ACHN (cell line): ENCODE measurements at regions not wholly inside any gene's neighbourhood (a gene's known extent, or its start where the extent isn't known, plus 50 kb on each side); places are given as distances from the start of the nearest gene placed in this dataset.

ENCODE experiments used
- DNase-seq: peaks from one replicate; pipeline ENCODE4 v3.0.0-alpha.2; 2015
- in situ Hi-C: cut with HindIII; loops from 2 replicates; pipeline ENCODE4 v1.10.0; 2017; ENCODE audit warnings: low sequenced_read_pairs, low pct_ligation_motif_present, low pct_unique_long_range_greater_than_20kb

GRCh38 chr1:98441281-98441680 is 220.2 kb upstream of the SNX7 start:
- DNase-seq: no peak

DNA sequence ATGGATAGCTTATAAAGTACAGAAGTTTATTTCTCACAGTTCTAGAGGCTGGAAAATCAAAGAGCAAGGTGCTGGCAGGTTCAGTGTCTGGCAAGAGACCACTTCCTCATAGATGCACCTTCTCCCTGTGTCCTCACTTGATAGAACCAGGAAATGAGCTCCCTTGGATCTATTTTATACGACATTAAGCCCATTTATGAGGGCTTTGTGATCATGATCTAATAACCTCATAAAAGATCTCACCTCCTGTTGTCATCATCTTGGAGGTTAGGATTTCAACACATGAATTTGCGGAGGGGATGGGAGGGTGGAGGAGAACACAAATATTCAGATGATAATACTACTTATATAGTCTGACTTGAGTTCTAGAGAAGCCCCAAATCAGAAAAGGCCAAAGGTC is 222.1 kb upstream of the SNX7 start:
- DNase-seq: no peak
- in situ Hi-C loops: no loop called here

More at GRCh38 chr1:98441281-98441680, 220.2 kb upstream of the SNX7 start:
- in situ Hi-C loops: no loop called here

DNA sequence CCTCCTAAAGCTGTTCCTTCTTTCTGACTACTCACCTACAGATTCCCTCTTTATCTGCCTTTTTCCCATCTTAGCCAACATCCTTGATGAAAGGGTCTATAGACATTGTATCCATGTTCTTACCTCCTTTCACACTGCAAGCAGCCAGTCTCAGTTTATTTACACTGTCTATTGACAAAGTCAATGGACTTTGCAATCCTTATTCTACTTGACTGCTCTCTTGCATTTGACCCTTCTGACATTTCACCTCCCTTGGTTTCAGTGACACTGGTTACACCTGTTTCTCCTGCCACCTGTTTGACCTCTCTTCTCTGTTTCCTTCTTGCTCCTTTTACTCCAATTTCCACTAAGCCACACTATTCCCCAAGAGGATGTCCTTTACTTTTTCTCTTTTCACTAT is 224.0 kb upstream of the SNX7 start:
- in situ Hi-C loops: no loop called here
- DNase-seq: no peak

DNA sequence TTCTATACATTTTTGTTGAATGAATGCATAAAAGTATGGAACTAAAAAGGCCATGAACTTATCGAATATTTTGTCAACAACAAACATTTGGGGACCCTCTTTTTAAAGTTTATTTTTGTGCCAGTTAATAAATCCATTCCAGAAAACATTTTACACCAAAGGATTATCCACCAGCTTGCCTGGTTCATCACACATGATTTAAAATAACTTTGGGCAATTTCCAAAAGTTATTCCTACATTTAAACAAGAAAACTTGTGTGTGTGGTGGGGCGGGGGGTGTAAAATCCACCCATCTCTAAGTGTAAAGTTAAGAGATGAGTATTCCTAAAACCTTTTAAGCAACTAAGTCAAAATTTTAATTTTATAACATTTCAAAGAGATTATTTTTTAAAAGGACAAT is 224.5 kb upstream of the SNX7 start:
- DNase-seq: no peak

DNA sequence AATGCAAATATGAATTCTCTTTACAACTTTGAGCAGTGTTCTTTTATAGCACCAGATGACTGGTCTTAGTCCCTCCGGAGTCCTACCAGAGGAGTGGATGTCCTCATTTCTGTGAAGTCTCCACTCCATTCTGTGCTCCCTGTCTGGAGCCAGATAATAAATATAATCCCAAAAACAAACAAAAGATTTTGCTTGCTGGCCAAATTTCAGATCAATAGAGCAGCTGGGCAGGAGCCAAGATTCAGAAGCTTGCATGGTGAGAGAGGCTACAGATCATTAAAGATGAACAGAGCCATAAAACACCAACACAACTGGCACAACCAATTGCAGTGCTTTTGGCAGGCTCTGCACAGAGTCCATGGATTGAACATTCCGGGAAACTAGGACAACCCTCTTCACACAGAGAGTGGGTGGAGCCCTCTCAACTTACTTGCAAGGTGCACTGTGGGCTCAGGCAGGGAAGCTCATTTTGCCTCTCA is 231.5 kb upstream of the SNX7 start:
- in situ Hi-C loops: no loop called here
- DNase-seq: peak; percentile 4

More for the DNA sequence above, 224.5 kb upstream of the SNX7 start:
- in situ Hi-C loops: no loop called here

DNA sequence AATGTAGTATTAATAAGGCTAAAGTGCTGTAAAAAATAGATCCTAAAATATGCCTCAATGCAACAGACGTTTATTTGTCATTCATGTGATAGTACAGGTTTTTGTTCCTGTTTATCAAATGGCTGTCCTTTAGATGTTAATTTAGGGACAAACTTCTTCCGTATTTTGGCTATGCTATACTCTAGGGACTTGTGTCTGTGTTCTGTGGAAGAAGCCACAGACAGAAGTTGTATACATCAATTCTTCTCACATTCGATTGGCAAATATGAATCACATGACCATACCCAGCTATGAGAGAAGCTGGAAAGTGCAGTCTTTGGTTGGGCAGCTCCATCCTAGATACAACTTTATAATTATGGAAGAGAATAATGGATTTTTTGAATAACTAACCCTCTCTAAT is 232.7 kb upstream of the SNX7 start:
- in situ Hi-C loops: no loop called here
- no peak for DNase-seq

- in situ Hi-C loops: no loop called here
- no peak for DNase-seq
Observed at GRCh38 chr1:98427664-98428063, 233.9 kb upstream of the SNX7 start.

DNA sequence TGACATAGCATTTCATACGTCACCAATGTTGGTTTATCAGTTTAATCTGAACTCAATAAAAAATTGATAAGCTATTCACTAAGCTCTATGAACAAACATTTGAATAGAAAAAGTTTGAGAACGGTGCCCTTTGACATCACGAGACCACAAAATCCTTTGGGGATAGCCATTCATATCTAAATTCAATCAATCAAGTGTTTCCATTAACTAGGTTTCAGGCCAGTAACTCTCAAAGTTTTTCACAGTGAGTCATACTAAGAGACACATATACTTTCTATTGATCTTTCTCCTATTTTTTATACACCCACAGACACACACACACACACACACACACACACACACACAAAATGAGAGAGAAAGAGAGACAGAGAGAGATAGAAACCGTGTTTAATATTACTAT is 235.4 kb upstream of the SNX7 start:
- no peak for DNase-seq
- in situ Hi-C loops: no loop called here

DNA sequence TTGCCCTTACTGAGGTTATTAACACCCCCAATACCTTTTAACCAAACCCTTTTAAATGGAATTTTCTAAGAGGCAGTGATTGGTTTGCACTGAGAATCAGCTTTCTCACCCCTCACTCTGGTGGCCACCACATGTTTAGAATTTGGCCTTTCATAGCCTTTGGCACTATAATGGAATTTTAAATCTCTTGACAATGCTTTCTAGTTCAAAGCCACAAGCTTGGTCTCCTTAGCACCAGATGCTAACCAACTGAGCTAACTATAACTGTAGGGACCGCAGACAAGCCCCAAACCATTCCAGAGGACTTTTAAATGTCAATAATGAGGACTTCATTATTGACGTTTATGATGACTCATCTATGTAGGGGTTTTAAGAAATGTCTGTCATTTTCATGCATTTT is 238.7 kb upstream of the SNX7 start:
- in situ Hi-C loops: no loop called here
- no peak for DNase-seq

- DNase-seq: no peak
- in situ Hi-C loops: no loop called here
Observed at GRCh38 chr1:98421085-98421435, 240.5 kb upstream of the SNX7 start.

GRCh38 chr1:98420376-98421084 is 241.0 kb upstream of the SNX7 start:
- in situ Hi-C loops: no loop called here
- DNase-seq: no peak

DNA sequence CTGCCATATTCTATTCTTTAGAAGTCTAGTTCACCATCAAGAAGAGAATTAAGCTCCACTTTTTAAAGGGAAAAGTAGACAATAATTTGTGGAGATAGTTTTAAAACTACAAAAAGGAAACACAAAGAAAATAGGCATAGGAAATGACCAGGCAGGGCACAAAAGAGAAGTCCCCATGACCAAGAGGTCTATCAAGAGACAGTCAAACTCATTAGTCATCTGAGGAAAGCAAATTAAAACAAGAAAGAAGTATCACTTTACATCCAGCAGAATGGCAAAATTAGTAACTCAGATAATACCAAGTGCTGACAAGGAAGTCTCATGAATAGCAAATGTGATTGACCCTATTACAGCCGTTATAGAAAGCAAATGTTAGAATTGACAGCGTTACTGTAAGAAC is 243.7 kb upstream of the SNX7 start:
- in situ Hi-C loops: no loop called here

GRCh38 chr1:98410082-98410481 is 251.4 kb upstream of the SNX7 start:
- DNase-seq: no peak
- in situ Hi-C loops: no loop called here

More for the DNA sequence above, 243.7 kb upstream of the SNX7 start:
- no peak for DNase-seq

- in situ Hi-C loops: no loop called here
- DNase-seq: no peak
Observed at GRCh38 chr1:98406352-98407088, 255.0 kb upstream of the SNX7 start.

DNA sequence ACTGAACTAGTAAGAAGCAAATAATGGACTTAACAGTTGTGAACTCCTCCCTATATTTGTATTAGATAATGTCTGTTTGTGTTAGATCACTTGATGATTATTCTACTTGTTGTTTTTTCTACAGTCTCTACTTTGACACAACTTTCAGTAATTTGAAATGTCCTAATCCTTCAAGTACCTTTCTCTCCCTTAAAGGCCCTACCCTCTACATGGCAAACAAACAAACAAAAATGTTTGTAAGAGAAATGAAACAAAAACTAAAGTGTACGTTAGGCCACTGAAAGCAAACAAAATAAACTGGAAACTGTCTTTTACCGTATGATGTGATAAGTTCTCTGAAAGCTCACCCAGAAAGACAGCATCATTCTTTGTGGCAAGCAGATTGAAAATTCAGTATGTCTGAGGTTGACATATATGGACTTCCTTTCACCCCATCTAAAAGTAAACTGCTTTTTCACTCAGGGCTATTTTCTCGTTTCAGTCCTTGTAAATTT is 255.9 kb upstream of the SNX7 start:
- in situ Hi-C loops: no loop called here
- DNase-seq: peak; percentile 47

DNA sequence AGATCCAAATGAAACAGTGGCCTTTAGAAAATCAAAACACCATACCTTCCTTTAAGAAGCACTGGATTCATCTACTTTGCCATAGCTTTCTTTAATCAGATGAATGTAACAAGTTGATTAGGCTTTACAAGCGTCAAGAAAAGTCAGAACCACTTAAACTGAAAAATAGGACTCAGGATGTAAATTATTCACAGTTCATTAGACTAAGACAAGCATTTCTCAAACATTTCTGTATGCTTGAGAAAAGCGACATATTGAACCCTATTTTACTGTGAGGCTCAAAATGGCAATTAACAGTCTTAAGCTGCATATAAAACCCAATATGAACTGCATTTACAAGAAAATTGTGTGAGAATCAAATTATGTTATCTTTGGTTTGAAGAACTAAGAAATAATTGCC is 256.7 kb upstream of the SNX7 start:
- in situ Hi-C loops: no loop called here
- no peak for DNase-seq

DNA sequence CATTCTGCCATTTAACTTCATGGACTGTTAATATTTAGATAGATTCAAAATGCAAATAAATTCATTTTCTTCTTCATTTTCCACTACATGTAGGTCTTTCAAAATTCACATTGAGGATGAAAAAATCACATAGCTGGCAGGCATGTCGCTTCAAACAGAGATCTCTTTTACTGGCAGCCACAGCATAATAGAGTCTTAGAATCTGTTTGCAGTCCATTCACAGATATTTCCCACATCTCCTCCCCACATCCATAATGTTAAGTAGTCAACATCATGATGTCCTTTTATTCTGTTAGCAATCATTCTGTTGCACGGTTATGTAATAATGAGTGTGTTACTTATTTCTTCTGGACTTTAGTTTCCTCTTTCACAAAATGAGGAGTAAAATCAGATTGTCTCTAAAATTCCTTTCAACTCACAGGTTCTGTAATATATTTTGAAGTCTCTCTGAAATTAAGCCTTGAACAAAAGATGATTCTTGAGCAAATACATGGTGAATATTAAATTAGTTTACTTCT is 257.5 kb upstream of the SNX7 start:
- in situ Hi-C loops: no loop called here
- DNase-seq: no peak

- no peak for DNase-seq
Observed at GRCh38 chr1:98402860-98403259, 258.7 kb upstream of the SNX7 start.

GRCh38 chr1:98400446-98400845 is 261.1 kb upstream of the SNX7 start:
- in situ Hi-C loops: no loop called here
- no peak for DNase-seq

More at GRCh38 chr1:98402860-98403259, 258.7 kb upstream of the SNX7 start:
- in situ Hi-C loops: no loop called here

DNA sequence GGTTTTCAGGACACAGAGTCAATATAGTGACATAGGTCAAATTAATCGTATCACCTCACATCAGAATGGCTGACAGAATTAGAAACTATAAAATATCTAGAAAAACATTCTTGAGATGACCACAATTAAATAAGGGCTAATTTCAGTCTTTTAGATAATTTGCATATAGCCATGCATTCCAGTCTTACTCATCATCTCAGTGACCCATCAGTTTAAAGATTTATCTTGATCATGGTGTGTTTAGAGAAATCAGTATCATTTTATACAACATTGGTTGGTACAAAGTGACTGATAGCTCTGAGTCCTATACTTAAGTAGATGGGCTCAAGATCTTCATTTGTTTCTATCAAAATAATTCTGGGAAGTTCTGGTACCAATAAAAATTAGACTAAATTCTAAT is 262.3 kb upstream of the SNX7 start:
- DNase-seq: no peak
- in situ Hi-C loops: no loop called here
